ENCODE measurements at regions not wholly inside any gene's neighbourhood (a gene's known extent, or its start where the extent isn't known, plus 50 kb on each side); places are given as distances from the start of the nearest gene placed in this dataset.

DNA sequence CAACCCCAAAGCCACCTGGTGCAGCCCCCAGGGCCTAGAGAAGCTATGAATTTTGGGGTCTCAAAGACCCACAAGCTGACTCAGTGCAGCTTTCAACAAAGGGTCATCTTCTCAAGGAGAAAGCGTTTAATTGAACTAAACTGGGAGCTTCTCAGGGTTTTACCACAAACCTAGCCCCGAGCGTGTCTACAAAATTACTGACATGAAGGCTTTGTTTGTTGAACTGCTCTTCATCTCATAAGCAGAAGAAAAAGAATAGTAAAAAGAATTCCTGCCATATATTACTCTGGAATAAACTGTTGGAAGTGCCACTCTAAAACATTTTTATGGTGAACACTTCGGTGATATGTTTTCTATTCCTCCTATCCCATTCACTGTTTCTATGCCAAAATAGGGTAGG, 50.8 kb upstream of the INCENP start:
- ATAC-seq (ENCODE audit: insufficient number of reproducible peaks, low FRiP score, low read depth) (no peak), DNase-seq (ENCODE audit: low spot score) (no peak)
- H3K27ac ChIP-seq, result no peak overlapping the region
- H3K27me3 ChIP-seq (replicated peaks; ENCODE audit: insufficient read depth), result no peaks in the 10 kb centered on the region
- no peak for TF ChIP-seq CTCF (IDR thresholded peaks at IDR 0.05)
- H3K4me3 ChIP-seq, result no peak overlapping the region
- no peaks in the 10 kb centered on the region for H3K4me1 ChIP-seq (ENCODE audit: control insufficient read depth in 1 of 2, low read depth in 2 of 2)
- no peaks in the 10 kb centered on the region for H3K9me3 ChIP-seq
- no peaks in the 10 kb centered on the region for H3K36me3 ChIP-seq

GRCh38 chr11:62071408-62071807, 52.4 kb upstream of the INCENP start:
- H3K4me3 ChIP-seq, result no peak overlapping the region
- H3K27me3 ChIP-seq (replicated peaks; ENCODE audit: insufficient read depth), result no peaks in the 10 kb centered on the region
- H3K9me3 ChIP-seq, result no peaks in the 10 kb centered on the region
- no peaks in the 10 kb centered on the region for H3K4me1 ChIP-seq (ENCODE audit: control insufficient read depth in 1 of 2, low read depth in 2 of 2)
- DNase-seq (ENCODE audit: low spot score) (no peak), ATAC-seq (ENCODE audit: insufficient number of reproducible peaks, low FRiP score, low read depth) (no peak)
- no peaks in the 10 kb centered on the region for H3K36me3 ChIP-seq
- no peak overlapping the region for H3K27ac ChIP-seq
- TF ChIP-seq CTCF (IDR thresholded peaks at IDR 0.05), result no peak

- no peak for TF ChIP-seq CTCF (IDR thresholded peaks at IDR 0.05)
- DNase-seq (ENCODE audit: low spot score), result no peak
These were observed 53.6 kb upstream of the INCENP start for GRCh38 chr11:62069986-62070919.

GRCh38 chr11:62069374-62069773, 54.4 kb upstream of the INCENP start:
- ATAC-seq (ENCODE audit: insufficient number of reproducible peaks, low FRiP score, low read depth), result no peak

More at GRCh38 chr11:62069986-62070919, 53.6 kb upstream of the INCENP start:
- ATAC-seq (ENCODE audit: insufficient number of reproducible peaks, low FRiP score, low read depth), result no peak
- Histone ChIP-seq H3K4me1 (ENCODE audit: control insufficient read depth in 1 of 2, low read depth in 2 of 2) (no peaks in the 10 kb centered on the region), H3K27me3 (replicated peaks; ENCODE audit: insufficient read depth) (no peaks in the 10 kb centered on the region), H3K27ac (no peak overlapping the region), H3K4me3 (no peak overlapping the region), H3K9me3 (no peaks in the 10 kb centered on the region), H3K36me3 (no peaks in the 10 kb centered on the region)

More at GRCh38 chr11:62069374-62069773, 54.4 kb upstream of the INCENP start:
- H3K9me3 ChIP-seq, result no peaks in the 10 kb centered on the region
- no peak overlapping the region for H3K4me3 ChIP-seq
- no peak for TF ChIP-seq CTCF (IDR thresholded peaks at IDR 0.05)
- H3K27me3 ChIP-seq (replicated peaks; ENCODE audit: insufficient read depth), result no peaks in the 10 kb centered on the region
- no peak overlapping the region for H3K27ac ChIP-seq
- no peak for DNase-seq (ENCODE audit: low spot score)
- no peaks in the 10 kb centered on the region for H3K36me3 ChIP-seq
- H3K4me1 ChIP-seq (ENCODE audit: control insufficient read depth in 1 of 2, low read depth in 2 of 2), result no peaks in the 10 kb centered on the region
